GM21825 (cell line): ENCODE measurements at regions not wholly inside any gene's neighbourhood (a gene's known extent, or its start where the extent isn't known, plus 50 kb on each side); places are given as distances from the start of the nearest gene placed in this dataset.

Source experiments
- ATAC-seq: cut with Tn5 transposase; IDR thresholded peaks from one replicate; pipeline ENCODE4 v1.9.1; 2021; ENCODE audit warnings: mild to moderate bottlenecking, moderate library complexity; ENCODE audit not compliant: unreplicated experiment

DNA sequence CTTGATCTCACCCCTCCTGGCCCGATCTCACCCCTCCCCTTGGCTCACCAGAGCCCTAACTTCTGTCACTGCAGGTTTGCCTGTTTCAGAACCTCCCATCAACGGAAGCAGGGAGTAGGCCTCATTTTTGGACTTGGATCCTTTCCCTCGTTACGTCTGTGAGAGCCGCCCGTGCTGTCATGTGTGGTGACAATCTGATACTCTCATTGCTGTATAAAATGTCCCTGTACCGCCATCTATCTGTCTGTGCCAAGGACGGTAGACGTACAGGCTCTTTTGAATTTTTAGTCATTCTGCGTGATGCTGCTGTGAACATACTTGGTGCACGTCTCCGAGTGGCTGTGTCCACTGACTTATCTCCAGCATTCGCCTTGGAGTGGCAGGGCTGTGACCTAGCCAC is 1163.1 kb downstream of the BRD1 start:
- no peak for ATAC-seq

DNA sequence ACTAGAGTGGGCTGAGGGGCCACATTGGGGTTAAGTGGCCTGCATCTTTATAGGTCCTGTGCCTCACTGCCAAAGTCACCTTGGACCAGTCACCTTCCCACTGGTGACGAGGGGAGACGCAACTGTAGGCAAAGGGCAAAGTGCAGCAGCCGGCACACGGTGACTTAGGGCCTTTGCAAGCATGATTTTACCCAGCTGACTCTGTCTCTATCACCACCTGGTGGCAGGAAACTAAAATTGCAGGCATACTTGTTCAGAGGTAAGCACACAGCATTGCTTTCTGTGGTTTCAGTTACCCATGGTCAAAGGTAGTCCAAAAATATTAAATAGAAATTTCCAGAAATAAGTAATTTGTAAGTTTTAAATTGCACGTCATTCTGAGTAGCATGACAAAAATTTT is 1164.4 kb downstream of the BRD1 start:
- ATAC-seq, result no peak

DNA sequence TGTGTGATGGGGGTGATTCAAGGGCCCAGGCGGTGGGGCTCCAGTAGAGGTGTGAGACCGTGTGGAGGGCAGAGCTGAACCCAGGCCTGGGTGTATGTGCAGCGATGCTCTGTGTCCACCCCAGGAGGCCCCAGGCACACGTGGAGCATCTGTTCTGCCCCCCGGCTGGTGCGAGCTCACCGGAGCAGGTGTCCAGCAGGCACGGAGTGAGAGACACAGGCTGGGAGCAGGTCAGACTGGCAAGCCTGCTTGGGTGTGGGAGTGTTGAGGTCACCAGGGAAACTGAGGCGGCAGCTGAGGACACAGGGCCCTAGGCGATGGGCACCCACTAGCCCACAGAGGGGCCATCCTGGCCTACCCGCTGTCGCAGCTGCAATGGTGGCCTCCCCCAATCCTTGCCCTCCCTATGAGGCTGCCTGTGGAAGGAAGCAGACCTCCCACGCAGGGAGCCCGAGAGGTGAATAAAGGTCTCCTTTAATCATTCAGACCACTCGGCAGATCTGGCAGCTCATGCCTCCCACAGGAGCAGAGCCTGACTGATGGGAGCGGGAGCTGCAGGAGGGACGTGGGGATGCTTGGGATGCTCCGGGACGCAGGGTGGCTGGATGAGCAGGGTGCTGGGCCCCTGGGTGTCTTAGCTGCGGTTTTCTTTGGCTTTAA is 1165.1 kb downstream of the BRD1 start:
- no peak for ATAC-seq

DNA sequence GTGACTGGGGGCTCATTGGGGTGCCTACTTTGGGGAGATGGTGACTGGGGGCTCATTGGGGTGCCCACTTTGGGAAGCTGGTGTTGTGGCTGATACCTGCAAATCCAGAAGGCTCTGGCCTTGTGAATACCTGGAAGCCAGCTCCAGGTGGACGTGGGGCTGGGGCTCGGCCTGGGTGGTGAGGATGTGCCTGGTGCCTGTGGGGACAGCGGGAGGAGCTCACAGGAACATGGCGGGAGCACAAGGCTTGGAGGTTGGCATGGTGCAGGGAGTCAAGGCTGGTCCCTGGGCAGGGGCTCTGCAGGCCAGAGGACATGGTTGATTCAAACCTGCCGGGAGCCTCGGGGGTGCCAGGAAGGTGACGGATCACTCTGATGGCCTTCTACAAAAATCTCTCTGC is 1165.7 kb downstream of the BRD1 start:
- ATAC-seq, result no peak

DNA sequence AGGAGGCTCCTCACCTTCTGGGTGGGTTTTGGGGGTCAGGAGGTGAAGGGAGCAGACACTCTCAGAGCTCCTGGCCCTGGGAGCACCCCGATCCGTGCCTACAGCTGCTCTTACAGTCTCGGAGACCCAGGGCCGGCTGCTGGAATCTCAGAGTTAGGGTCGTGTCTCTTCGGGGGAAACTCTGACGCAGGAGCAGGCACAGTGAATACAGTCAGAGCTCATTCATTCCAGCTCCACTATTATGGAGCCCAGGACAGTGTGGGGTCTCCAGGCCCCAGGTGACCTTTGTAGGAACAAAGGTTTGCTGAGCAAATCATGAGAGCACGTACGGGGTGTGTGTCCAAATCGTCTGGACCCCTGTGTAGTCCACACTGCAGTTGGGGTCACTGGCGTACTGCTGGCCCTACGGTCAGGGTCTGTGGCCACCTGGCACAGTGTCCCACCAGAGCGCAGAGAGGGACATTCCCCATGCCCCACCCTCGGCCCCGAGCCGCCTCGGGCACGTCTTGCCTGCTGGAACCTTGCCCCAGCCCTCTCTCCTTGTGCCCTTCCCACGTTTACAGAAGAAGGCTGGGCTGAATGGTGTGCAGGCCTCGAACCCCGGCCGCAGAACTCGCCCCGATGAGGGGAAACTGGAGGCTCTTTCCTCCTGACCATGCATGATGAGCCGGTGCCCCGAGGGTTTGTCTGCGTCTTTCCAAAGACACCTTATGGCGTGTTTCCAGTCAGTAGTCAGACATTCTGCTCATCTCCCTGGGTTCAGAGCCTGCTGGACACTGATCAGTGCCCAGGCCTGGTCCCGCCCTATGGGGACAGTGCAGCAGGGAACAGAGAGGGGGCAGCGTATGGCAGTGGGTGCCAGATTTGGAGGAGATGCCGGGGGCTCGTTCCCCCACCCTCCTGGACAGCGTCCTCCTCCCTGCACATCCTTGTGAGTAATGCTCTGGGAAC is 1166.6 kb downstream of the BRD1 start:
- no peak for ATAC-seq

DNA sequence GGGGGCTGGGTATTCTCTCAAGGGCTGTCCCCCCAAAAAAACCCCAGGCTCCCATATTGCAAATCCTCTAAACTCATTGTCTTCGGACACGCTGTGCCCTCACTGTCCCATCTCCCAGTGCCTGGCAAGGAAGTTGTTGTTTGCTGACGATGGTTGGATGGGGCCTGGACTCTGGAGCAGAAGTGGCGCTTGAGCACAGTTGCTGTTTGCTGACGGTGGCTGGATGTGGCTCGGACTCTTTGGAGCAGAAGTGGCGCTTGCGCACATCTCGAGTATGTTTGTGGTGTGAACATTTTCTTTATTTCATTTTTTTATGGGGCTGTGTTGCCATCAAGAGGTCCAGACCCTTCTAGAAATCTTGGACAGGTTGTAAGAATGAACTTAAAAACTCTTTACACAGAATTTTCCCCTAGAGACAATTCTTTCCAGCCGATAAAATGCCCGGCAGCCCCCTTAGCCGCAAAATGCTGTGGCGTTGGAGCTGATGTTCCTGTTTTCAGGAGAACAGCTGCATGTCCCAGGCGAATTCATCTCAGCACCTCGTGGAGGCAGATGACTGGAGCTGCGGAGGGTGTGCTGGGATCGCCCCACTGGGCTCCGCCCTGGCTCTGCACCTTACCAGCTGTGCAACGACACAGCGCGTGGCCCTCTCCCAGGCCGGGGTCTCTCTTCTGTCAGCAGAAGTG is 1167.4 kb downstream of the BRD1 start:
- ATAC-seq, result no peak

DNA sequence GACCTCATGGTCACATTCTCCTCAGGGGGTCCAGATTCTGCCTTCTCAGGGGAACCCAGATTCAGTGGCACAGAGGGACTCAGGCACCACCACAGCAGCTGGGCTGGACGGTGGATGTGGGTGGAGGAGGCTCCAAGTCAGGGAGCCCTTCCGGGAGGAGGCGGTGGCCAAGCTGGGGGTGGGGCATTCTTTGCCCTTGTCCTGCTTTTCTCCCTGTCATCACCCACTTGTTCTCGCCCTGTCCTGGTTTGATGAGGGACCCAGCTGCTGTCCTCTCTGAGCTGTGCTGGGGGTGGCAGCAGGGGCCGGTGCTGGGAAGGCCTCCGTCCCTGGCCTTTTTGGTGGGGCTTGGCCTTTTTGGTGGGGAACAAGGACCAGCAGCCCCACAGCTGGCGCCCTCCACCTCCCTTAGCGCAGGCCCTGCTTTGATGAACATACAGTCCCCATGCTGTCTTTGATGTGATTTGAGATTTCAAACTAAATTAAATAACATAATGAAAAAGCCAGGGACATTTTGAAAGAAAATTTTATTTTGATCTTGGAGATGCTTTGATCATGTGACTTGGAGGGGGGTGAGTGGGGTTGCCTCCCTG is 1168.2 kb downstream of the BRD1 start:
- ATAC-seq, result no peak

DNA sequence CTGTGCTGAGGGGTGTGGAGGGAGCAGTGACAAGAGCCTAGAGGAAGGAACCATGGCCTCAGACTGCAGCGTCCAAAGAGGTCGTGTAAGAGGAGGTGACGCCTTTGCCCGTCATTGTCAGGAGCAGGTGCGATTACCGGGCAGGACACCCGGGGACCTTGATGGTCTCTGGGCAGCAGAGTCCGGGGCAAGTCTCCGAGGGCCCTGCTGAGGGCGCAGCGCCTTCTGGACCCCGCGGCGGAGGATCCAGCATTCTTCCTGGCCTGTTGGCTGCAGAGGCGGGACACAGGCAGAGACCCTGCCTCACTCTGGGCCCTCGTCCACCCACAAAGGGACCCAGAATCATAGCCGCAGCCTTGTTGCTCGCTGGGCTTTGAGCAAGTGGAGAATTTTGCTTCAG is 1168.8 kb downstream of the BRD1 start:
- no peak for ATAC-seq

DNA sequence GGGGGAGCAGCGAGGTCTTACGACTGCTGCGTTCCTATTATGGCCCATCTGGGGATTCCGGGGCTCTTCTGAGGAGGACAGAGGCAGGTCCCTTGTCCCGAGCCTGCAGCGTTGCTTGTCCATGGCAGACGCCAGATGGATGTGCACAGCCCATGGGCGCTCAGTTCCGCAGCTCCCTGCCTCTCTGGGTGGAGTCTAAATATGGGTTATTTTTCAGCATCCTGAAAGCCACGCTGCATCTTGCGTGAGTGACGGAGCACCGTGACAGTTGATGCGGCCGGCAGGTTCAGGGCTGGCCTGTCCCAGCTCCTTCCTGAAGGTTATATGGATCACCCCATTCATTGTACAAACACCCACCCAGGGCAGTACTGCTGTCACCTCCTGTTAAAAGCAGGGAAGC is 1169.4 kb downstream of the BRD1 start:
- ATAC-seq, result no peak

DNA sequence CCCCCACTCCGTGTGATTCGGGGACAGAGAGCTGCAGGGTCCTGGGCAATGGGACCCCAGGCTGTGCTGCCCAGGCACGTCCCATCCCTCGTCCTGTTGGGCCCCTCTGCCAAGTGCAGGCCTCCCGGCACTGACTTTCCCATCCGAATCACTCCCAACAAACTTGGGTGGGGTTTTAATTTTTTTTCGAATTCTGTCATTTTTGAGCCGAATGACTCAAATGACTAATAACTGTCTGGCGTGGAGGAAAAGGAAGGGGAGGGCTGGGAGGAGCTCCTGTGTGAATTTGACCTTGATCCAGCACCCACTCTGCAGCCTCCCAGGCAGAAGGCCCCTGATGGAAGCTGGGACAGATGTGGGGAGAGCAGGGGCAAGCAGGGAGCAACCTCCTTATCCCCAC is 1173.2 kb downstream of the BRD1 start:
- ATAC-seq, result no peak

DNA sequence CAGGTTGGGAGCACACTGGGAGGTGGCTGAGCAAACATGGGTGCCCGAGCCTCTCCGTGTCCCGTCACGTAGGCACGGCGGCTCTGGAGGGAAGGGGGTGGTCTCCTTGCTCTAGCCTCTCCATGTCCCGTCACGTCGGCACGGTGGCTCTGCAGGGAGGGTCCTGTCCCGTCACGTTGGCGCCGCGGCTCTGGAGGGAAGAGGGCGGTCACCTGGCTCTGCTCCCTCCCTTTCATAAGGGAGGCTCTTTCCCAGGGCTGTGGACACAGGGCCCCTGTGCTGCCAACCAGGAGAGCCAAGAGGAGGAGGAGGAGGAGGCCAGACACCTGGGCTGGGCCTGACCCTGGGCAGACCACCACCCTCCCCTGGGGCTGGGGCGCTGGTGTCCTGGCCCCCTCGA is 1173.7 kb downstream of the BRD1 start:
- ATAC-seq, result no peak

DNA sequence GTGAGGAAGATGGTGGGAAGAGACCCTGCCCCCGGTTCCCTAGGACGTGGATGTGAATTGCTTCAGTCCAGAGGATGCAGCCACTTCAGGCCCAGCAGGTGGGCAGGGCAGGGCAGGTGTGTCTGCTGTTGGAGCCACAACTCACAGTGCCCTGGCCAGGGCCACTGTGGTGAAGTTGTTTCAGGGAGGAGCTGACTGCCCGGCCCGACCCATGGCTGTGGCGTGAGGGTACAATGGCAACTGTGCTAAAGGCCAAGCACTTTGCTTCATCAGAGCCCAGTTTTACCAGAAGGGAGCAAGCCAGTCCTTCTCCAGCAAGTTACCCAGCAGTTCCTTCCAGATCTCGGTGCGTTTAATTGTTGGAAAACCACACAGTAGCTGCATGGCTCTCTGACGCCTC is 1174.4 kb downstream of the BRD1 start:
- ATAC-seq, result no peak

DNA sequence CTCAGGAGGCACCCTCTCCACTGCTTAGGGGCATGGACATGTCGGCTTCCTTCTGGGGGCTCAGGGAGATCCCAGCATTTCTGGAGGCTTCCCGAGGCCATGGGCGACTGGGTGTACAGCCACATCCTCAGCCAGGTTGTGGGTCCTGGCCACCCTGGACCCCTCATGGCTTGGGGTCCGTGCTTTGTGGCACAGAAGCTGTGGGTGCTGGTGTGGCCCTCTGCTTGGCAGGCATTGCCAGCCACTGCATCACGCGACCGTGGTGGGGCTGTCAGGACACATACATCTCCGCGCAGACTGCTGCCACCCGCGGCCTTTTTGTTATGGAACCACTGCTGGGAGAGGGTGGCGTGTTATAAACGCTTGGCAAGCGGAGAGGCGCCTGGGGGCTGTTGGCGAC is 1174.9 kb downstream of the BRD1 start:
- no peak for ATAC-seq

DNA sequence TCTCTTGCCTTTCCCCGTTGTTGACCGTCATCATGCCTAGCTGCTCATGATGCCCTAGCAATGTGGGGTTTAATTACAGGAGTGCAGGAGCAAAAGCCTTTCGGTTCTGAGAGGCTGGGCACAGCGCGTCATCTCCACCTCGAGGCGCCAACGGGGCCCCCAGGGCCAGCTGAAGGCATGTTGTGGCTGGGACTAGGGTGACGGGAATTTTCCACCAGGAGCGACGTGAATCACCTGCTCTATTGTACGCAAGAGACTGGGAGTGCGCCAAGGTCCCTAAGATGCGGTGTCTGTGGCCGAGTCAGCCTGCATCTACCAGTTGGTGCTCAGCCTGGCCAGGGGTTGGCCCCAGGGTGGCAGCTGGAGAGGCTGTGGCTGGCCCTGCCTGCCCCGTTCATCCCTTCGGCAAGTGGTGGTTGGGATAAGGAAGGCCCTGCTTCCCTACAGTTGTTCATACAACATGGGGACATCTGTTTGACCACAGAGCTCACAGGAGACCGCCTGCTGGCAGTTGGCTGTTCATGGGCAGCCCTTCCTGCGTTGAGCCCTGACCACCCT is 1175.6 kb downstream of the BRD1 start:
- no peak for ATAC-seq

DNA sequence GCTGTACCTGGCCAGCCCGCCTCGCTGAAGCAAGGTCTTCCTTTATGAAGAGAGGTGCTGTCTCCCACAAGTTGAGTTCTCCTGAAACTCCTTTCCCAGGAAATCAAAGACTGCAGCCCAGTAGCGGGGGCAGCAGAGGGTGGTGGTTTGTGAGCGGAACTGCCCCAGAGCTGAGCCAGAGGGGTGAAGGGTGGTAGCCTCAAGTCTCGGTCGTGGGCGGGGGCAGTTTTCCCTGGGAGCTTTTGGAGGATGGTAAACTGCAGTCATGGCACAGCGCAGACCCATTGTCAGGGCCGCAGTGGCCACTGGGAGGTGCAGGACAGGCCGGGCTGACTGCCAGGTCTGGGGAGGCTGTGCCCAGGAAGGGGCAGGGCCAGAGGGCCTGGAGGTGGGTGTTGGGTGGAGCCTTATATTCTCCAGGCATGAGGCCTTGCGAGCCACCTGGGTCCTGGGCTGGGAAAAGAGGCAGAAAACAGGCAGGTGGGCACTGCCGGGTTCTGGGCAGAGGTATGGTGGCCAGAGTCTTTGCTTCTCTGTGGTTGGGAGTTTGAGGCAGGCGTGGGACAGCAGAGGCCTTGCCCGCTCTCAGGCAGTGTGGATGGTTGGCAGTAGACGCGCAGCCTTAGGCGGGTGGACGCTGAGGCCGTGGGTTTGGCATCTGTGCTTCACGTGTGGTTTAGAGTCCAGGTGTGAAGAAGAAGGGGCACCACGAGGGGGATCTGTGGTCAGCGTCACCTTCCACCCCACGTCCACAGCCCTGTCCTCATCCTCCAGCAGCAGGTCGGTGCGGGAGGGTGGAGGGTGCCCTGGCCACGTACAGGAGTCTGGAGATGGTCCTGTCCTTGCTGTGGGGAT is 1176.4 kb downstream of the BRD1 start:
- no peak for ATAC-seq

DNA sequence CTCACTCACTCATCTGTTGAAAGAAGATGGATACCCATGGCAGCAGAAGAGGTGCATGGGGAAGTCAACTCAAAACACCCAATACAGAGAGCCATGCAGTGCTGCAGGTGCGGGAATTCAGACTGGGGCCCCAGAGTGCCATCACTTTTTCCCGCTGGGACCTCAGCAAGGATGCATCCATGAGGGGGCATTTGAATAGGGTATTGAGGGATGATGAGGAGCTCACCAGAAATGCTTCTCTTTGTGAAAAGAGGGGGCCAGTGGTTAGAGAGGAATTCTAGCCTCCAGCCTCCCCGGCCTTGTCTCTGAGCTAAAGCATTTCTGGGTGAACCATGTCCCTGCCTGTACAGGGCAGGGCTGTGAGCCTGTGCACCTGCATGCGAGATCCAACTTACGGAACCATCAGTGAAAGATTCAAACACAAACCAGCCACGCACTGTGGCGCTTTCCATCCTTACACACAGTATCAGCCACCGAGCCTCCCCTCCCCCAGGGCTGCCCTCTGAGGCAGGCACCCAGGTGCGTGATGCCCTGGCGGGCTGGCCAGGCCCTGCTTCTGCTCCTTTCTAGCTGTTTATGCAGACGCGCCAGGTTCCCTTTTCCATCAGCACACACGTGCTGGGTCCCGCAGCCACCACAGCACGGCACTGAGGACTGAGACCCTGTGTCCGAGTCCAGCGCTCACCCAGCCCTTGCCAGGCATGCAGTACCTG is 1177.2 kb downstream of the BRD1 start:
- no peak for ATAC-seq

DNA sequence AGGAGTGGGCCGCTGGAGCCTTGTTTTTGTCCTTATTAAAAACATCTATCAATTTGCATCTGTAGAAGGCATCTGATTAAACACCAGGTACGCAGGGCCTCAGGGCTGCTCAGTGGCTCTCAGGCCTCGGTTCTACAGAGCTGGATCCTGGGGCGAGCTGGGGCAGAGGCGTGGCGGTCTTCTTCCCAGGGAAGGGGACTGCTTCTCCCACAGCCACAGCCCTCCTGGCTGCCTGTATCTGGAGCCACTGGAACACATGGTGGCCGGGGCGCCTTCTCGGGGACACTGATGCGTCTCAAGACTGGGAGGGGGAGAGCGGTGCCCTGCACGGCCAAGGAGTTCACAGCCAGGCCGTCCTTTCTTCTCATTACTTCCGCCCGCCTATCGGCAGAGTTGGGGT is 1178.2 kb downstream of the BRD1 start:
- no peak for ATAC-seq

DNA sequence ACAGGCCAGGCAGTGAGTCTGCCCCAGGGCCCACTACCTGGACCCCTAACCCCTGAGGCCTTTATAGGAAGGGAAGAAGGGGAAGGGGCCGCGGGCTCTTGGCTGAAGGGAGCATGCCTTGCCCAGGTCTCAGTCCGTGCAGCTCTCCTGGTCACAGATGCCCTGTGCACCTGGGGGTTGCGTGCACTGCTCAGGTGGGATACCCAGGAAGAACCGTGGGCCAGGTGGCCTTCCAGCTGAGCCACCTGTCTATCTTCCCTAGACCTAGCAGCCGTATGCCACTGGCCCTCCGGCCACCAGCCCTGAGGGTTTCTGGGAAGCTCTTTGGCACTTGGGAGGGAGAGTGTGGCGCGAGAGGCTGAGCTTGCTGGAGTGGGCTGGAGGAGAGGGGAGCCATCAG is 1178.6 kb downstream of the BRD1 start:
- ATAC-seq, result no peak
